GM18505 (cell line): ENCODE measurements at regions not wholly inside any gene's neighbourhood (a gene's known extent, or its start where the extent isn't known, plus 50 kb on each side); places are given as distances from the start of the nearest gene placed in this dataset.

ENCODE experiments used
- ATAC-seq: cut with Tn5 transposase; IDR thresholded peaks from one replicate; pipeline ENCODE4 v1.9.1; 2021; ENCODE audit not compliant: unreplicated experiment
- POLR2A ChIP-seq: IDR thresholded peaks from 4 replicates; pipeline ENCODE4 v1.6.1; 2011; ENCODE audit warnings: borderline replicate concordance; ENCODE audit not compliant: insufficient read depth, insufficient read length; ENCODE audit errors: extremely low read depth

DNA sequence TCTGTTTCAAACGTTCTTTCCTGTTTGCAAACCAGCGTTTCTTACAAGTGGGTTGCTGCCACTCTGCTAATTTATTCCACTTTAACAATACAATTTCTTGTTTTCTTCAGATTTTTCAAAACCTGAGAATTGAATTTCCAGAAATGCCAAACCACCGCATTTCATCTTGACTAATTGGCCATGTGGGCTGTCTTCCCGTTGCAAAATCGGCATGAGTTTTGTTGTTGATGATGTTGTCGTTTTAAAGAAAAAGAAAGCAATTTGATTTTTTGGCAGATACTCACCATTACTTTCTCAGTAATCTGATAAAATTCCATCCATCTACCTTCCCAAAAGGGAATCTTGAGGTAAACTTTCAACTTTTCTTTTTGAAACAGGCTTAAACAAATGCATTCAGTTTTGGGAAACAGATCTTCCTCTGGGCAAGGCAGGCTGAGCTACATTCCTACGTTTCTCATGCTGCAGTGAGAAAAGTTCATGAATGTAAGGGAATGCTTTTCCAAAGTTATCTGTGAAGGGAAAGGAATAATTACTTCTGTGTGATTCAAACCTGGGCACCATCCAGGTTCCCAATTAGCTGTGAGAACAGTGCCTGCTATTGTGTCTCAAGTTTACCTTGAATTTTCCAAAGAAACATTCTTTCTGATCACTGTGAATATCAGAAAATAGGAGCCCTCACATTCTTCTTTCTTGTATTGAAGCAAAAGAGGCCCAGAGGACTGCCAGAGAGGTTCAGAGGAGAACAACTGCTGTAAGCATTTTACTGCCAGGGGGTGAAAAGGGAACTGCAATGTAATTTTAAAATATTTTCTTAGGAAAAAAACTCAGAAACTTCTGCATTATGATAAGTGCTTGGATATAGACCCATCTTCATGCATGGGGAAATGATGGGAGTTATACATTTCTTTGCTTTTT, 100.7 kb upstream of the TUT7 start:
- no peak for ATAC-seq

DNA sequence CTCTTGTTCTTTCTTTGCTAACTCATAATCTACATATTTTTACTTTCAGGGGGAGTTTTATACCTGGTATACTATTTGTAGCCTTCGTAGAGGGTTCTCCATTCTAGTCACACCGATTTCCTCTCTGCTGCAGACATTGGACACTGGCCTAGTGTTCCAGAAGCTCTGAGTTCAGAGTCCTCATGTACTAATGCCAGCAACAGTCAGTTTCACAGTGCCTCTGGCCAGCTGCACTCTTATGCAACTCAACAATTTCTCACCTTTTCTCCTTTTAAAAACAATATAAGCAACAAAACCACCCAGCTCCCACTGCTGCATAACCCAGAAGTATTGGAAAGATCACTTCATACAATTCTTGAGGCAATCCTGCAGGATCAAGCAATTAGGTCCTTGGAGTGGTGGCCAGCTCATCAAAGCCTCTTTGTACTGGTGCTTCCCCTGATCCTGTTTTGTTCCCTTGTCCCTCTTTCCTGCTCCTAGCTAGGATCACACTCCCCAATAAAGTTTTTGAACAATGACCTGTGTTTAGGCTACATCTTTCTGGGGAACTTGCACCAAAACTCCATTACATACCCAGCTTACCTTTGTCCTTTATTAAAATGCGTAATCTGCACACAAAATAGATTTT, 98.1 kb upstream of the TUT7 start:
- no peak for ATAC-seq
- TF ChIP-seq POLR2A = no peak

More for the DNA sequence above, 100.7 kb upstream of the TUT7 start:
- no peak for TF ChIP-seq POLR2A

DNA sequence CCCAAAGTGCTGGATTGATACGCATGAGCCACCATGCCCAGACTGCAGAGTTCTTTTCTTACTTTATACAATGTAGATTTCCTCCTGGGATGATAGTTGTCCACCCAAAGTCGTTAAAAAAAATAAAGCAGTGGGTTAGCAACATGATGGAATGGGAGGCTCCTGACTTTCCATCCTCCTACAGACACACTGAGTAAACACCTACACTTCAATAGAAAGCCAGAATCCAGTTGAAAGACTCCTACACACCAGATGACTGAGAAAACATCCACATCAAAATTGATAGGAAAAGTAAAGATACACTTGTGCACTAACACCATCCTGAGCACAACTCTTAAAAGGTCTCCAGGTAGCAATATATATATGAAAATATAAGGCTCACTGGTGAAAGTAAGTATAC, 95.0 kb upstream of the TUT7 start:
- TF ChIP-seq POLR2A = no peak
- no peak for ATAC-seq

DNA sequence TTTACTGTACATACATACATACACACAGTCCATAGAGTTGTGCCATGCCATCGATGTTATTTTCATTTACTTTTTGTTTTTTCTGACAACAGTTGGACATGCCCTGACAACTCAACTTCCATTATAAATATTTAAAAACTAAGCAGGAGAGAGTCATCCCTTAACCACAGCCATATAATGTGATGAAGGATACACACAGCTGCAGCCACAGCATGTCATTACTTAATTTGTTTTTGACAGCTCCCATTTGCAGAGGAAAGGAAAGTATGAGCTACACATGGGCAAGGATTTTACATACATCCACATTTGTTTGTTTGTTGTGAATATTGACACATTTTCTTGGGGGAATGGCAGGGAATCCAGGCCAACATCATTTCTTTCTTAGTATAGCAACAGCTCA, 91.5 kb upstream of the TUT7 start:
- no peak for TF ChIP-seq POLR2A

DNA sequence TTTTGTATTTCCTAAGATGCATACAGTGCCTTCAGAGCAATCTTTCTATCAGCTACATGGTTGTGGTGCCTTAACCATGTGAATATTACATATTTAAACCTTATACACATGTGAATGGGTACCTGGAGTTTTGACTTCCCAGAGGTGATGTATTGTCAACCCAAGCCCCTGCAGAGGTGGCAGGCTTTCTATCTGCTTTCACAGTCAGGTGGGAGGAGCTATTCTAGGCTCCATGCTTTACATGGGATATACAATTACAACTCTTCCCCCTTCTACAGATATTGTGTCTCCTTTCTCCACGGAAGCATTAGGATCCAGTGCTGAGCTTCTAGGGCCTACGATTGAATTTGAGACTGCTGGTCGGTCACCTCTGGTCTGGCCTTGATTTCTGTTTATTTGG, 89.8 kb upstream of the TUT7 start:
- no peak for TF ChIP-seq POLR2A
- ATAC-seq = no peak

More for the DNA sequence above, 91.5 kb upstream of the TUT7 start:
- ATAC-seq = no peak

DNA sequence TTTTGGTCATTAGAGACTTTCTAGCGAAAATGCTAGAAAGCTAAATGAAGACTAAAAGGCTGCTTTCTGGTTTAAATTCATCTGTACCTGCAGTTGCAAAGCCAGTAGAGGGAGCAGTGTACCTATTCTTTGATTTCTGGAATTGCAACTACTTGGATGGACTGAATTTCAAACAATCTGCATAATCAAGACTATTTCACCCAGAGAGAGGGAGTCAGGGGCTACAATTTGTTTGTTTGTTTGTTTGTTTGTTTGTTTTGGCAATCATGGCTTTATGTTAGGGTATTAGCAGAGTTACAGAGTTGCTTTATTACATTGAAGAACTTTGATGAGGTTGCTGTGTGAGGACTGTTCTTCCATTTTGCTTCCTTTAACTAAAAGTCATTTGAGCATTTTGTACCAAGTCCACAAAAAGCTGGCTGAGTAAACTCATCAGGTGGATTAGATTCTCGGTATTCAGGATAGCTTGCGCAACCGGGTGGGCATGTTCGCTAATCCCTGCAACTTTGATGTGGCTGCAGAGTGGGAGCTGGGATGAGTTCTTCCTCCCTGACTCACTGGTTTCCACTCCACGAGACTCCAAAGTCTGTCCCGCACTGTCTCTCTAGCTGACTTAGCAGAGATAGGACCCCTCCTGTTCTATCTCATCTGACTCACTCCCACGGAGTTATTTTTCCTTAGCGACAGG, 80.0 kb upstream of the TUT7 start:
- no peak for ATAC-seq
- TF ChIP-seq POLR2A = no peak

DNA sequence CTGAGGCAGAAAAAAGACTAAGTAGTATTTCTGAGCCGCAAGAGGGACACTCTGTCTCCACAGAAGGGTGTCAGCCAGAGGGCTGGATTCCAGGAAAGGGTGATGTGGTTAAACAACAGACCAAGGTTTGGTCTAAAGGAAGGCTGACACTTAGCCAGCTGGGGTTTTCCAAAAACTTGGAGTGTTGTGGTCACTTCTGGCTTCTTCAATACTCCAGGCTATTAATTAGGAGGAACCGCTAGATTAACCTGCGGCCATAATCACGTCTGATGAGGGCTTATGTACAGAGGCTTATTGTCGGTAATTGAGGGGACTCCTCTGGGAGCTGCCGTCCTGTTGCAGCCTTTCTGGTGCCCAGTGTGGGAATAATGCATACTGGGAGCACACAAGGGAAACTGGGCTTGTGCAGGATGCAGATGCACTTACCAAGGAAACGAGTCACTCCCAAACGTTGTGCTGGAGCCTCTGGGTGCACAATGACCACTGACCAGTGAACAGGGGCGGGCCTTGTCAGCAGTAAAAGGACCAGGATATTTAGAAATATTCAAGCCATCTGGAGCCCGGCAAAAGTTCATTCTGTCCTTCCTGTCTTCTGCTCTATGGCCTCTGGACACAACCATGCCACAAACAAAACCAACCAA, 70.2 kb upstream of the TUT7 start:
- no peak for ATAC-seq

DNA sequence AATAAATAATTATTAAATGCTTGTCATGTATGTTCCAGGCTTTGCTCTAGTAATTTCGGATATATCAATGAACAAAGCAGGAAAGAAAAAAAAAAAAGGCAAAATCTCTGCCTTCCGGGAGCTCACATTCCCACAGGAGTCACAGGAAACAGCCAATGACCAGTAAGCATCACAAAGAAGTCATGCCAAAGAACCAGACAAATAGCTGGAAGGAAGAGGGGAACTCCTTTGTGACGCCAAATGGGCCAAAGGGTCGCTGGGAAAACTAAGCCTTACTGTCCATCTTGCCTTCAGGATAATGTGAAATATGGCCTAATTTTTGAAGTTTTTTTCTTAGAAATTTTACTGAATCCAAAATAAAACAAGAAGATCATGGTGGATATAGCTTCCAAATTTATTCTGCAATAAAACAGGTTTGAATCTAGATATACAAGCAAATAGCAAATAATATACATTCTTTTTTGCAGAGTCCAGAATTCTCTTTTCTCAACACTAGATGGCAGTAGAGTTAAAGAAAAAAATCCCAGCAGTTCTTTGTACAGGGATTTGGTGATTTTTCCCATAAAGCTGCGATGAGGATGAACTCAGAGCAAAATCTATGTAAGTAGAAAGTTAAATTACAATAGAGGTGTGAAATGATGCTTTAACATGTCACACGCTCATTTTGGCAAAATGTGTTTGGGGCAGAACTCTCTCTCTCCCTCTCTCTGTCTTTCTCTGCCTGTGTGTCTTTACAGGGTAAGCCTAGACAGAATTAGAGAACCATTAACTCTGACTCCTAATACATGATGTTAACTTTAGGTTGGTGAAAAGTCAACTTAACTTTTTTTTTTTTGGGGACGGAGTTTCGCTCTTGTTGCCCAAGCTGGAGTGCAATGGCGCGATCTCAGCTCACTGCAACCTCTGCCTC, 60.0 kb upstream of the TUT7 start:
- ATAC-seq = no peak
- TF ChIP-seq POLR2A = no peak

More for the DNA sequence above, 70.2 kb upstream of the TUT7 start:
- no peak for TF ChIP-seq POLR2A

DNA sequence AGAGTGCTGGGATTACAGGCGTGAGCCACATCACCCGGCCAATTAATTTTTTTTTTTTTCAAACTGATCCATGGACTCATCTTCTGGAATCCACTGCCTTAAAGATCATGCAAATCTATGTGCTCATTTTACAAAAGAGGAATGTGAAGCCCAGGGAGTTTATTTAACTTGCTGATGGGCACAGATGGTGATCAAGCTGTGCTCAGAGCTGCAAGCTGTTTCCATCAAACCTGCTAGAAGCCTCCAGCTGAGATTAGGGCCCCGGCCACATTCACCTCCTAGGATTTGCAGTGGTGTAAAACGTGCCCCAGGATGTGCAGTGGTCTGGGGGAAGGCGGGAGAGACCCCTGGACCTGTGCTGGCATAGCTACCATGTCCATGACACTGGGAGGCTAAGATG, 56.1 kb upstream of the TUT7 start:
- ATAC-seq = no peak
- TF ChIP-seq POLR2A = no peak

DNA sequence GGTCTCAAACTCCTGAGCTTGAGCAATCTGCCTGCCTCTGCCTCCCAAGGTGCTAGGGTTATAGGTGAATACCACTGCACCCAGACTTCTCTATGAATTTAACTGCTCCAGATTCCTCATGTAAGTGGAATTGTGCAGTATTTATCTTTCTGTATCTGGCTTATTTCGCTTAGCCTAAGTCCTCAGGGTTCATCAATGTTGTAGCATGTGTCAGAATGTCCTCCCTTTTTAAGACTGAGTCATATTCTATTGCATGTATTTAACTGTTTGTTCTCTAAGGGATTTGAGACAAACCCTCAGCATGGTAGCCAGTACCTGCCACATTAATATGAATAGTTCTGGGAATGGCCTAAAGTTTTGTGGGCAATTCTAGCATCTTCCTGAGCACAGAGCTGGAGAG, 53.9 kb upstream of the TUT7 start:
- TF ChIP-seq POLR2A = no peak
- no peak for ATAC-seq

DNA sequence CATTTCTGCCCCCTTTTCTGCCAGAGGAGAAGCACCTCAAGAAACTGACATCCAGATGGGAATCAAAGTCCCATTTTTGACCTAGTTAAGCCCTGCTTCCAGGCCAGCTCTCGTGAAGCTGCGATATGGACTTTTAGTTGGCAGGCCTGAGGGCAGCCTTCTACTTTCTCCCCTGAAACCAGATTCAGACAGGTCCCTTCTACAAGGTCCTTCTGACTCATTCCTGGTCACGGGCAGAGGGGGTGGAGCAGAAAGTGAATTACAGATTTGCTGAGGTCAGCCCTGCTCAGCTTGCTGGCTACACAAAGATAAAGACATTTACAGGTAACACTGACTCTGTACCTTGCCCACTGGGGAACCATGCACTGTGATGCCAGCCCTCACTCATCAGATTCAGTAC, 52.8 kb upstream of the TUT7 start:
- no peak for ATAC-seq
- TF ChIP-seq POLR2A = no peak

DNA sequence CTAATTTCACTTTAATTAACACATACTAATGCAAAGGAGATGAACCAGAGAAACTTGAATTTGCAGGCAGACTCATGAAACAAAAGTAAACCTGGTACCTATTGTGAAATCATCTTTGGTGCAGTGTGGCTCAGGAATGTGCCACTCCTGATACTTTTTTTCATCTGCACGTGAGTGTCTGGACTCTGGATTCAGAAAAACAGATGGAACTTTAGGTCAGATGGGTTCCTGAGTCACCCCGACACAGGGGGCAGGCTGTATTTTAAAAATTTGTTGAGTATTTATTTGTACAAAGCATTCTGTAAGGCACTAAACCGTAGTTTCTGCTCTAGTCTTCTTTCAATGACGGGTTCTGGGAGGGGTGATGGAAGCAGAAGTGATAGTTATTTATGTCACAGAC, 52.2 kb upstream of the TUT7 start:
- TF ChIP-seq POLR2A = no peak
- no peak for ATAC-seq
